ENCODE measurements at regions not wholly inside any gene's neighbourhood (a gene's known extent, or its start where the extent isn't known, plus 50 kb on each side); places are given as distances from the start of the nearest gene placed in this dataset.

DNA sequence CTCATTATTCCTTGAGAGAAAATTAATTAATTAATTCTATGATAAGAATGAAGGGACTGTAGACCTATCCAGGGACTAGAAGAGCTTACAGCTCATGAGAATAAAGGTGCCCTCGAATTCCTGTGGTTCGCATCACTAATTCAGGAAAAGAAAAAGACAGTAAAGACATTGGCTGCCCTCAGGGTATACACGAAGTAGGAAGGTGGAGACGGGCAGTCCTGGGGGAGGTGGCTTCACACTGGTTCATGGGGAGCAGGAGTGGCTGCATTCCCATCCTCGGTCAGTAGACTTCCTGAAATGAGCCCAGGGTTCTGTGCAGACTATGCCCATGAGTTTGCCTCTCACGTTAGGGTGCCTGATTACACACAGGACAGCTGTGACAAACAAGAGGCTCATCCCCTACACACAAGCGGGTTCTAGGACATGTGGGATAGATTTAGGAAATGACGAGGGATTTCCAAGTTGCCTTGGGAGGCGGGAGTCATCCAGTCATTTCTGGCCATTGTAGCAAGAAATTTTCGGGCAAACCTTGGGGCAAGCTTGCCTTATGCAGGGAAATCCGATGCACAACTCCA, 282.2 kb downstream of the CYP26B1 start:
- no peak for TF ChIP-seq POLR2A (IDR thresholded peaks at IDR 0.05)
- TF ChIP-seq, protein P1, sequence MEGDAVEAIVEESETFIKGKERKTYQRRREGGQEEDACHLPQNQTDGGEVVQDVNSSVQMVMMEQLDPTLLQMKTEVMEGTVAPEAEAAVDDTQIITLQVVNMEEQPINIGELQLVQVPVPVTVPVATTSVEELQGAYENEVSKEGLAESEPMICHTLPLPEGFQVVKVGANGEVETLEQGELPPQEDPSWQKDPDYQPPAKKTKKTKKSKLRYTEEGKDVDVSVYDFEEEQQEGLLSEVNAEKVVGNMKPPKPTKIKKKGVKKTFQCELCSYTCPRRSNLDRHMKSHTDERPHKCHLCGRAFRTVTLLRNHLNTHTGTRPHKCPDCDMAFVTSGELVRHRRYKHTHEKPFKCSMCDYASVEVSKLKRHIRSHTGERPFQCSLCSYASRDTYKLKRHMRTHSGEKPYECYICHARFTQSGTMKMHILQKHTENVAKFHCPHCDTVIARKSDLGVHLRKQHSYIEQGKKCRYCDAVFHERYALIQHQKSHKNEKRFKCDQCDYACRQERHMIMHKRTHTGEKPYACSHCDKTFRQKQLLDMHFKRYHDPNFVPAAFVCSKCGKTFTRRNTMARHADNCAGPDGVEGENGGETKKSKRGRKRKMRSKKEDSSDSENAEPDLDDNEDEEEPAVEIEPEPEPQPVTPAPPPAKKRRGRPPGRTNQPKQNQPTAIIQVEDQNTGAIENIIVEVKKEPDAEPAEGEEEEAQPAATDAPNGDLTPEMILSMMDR (IDR thresholded peaks at IDR 0.05) = no peak
